ENCODE measurements at regions not wholly inside any gene's neighbourhood (a gene's known extent, or its start where the extent isn't known, plus 50 kb on each side); places are given as distances from the start of the nearest gene placed in this dataset.

- TF ChIP-seq CTCF (IDR thresholded peaks at IDR 0.05) (no peak), POLR2AphosphoS5 (IDR thresholded peaks at IDR 0.05) (no peak)
Measured at GRCh38 chr3:175969456-175969855, 1110.3 kb downstream of the NAALADL2 start.

Measured in gastroesophageal sphincter (tissue), 3 donors.